Lower leg skin (tissue), 3 donors: ENCODE measurements at regions not wholly inside any gene's neighbourhood (a gene's known extent, or its start where the extent isn't known, plus 50 kb on each side); places are given as distances from the start of the nearest gene placed in this dataset.

Experiments
- CTCF ChIP-seq, 3 donors: fragments of 450-650 bp; IDR thresholded peaks; one replicate each; pipeline ENCODE4 v1.5.1; 2016; ENCODE audit warnings: antibody characterized with exemption in 3 of 3, mild to moderate bottlenecking in 3 of 3, moderate library complexity in 2 of 3
- POLR2A ChIP-seq, 2 donors: fragments of 450-650 bp; IDR thresholded peaks; one replicate each; pipeline ENCODE4 v1.6.1; 2016 to 2017; ENCODE audit warnings: antibody characterized with exemption in 2 of 2, mild to moderate bottlenecking in 1 of 2, moderate library complexity in 1 of 2

- TF ChIP-seq CTCF (IDR thresholded peaks at IDR 0.05) (no peak), POLR2A (IDR thresholded peaks at IDR 0.05) (no peak)
These were observed 302.8 kb upstream of the JARID2 start for GRCh38 chr6:14943116-14943515.
